Forelimb muscle (tissue), 1 donor: ENCODE measurements at regions not wholly inside any gene's neighbourhood (a gene's known extent, or its start where the extent isn't known, plus 50 kb on each side); places are given as distances from the start of the nearest gene placed in this dataset.

Source experiments
- DNase-seq: peaks from one replicate; pipeline ENCODE4 v3.0.0-alpha.2; 2013; ENCODE audit warnings: low read depth

DNA sequence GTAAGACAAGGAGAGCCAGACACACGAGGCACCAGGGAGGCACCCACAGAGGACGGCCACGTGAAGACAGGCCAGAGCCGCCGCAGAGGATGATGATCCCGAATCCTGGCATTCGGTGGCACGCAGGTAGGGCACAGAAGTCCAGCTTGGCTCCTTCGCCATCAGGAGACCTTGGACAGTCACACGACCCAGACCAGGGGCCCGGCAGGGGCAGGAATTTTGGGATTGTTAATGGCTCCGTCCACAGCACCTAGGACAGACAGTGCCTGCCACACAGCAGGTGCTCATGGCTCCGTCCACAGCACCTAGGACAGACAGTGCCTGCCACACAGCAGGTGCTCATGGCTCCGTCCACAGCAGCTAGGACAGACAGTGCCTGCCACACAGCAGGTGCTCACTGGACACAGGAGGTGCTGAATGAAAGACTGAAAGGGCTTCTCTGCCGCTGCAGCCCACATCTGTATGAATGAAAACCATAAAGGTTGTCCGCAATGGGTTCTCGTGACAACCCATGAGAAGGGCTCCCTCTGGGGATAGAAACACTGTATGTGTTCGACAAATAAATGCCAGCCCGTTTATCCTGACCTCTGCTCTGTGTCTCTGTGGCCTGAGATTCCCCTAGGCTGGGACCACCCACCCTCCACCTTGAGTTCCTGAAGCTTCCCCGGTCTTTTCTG, 341.6 kb downstream of the CTTN start:
- DNase-seq: no peak

DNA sequence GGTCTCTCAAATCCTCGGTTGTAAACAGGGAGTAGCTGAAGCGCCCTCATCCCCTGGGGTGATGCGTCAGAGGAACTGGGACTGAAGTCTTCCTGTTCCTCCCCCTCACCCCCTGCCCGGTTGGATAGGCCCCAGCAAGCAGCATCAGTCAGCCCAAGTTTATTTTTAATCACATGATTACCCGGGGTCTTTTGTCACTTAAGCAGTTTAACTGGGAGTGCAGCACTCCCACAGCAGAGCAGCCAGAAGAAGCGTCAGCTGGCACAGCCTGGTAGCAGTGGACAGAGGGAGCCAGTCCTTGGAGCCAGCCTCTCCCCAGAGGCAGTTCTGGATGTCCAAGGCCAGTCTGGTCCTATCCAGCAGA, 342.1 kb downstream of the CTTN start:
- DNase-seq: no peak

DNA sequence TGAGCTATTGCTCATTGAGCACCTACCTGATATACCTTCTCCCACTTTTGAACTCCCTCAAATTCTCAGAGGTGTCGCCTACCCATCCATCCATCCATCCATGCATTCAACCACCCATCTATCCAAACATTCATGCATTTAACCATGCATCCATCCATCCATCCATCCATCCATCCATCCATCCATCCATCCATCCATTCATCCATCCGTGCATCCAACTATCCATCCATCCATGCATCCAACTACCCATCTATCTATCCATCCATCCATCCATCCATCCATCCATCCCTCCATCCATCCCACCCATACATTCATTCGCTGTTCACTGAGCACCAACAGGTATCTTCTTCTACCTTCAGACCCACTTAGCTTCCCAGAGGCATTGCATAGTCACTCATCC, 342.8 kb downstream of the CTTN start:
- DNase-seq: no peak

DNA sequence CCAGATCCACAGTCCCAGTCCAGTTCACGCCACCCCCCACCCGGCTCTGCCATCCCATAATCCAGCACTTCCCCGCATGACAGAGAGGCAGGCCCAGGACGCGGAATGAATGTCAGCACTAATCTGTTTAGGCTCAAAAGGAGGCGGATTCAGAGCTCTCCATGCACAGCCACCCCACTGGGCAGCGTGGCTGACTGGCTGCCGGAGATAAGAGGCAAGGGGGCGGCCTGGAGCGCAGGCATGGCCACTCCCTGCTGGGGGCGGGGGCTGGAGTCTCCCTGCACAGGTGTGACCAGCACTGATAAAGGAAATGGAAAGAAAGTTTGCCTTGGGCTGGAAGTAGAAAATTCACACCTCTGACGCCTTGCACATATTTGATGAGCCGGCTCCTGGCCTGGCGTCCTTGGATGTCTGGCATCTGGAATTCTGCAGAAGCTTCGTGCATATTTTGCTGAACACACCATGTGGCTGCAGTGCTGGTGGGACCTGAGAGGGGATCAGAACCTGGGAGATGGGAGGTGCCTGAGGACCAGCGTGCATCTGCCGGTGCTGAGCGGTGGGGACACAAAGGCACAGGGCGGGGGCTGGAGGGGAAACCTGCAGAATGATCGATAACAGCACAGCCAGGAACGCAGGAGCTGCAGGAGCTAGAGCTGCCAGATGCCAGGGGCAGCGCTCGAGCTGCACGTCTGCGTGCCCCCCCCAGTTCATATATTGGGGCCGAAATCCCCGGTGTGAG, 344.4 kb downstream of the CTTN start:
- no peak for DNase-seq

DNA sequence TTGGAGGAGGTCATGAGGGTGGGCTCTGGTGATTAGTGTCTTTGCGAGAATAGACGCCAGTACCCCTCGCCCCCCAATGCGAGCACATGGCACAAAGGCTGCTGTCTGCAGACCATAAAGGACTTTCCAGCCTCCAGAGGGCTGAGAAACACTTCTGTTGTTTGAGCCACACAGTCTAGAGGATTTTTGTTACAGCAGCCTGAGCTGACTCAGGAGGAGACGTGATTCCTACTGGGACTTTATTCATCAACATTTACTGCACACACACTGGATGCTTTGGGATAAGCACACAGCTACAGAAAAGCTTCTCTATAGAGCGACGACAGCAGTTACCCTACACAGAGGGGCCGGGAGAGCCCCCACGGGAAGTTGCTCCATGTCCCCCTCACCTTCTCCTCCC, 345.0 kb downstream of the CTTN start:
- DNase-seq: no peak

DNA sequence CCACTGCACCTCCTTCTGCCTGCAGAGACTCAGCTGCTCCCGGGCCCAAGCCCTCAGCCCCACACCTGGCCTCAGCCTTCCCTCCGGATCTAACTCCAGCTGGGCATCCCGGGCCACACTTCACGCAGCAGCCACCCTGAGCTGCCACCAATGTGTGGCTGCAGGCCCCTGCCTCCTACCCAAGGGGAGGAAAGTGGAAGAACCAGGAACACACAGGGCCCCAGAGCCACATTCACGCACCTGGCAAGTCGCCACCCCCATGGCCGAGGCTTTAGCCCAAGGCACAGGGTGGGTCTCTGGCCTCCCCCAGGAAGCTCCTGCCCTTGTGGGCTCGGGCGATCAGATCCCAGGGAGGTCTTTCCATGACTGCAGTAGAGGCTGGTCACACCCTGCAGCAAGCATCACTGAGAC, 345.6 kb downstream of the CTTN start:
- no peak for DNase-seq

DNA sequence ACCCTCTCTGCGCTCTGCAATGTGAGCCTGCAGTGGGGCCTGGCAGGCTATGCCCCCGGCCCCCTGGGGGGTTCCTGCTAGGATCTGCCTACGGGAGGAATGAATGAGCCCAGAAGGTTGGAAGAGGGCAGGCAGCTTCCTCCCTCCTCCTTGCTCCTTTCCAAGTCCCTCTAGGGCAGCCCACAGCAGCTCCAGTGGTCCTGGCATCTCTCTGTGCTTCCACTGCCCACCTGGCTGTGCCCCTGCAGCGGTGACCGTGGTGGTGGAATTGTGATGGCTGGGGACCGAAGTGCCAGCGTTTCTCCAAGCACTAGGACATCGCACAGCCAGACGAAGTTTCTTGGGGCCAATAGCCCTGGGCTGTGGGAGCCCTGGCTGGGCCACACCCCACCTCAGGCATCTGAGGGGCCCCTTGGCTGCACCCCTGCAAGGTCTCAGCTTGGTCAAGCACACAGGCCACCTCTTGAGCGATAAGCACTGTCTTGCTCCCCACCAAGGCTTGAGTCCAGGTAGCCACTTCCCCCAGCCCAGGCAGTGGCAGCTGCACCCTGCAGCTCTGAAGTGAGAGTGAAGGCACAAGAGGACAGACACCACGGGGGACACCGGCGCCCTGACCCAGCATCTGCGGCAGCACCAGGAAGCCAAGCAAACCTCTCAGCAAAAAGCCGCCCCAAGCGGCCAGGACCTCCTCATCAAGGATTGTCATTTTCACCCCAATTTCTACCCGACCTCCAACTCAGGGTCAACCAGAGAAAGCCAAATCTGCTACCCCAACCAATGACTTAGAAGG, 346.3 kb downstream of the CTTN start:
- no peak for DNase-seq

DNA sequence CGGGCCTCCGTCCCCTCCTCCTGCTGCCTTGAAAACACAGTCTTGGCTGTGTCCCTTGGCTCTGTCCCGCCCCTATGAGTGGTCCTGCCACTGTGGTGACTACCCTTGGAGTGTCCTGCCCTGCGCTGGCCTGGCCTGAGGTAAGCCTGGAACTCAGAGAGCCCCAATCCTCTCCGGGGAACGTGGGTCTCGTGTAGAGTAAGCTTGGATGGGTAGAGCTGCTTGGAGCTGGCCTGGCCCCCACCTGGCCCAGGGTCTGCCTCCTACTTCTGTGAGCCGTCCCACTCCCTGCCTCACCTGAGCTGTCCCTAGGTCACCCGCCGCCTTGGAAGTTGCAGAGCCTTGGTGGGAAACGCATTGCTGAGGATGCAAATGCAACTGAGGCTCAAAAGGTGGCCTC, 347.1 kb downstream of the CTTN start:
- DNase-seq: no peak

DNA sequence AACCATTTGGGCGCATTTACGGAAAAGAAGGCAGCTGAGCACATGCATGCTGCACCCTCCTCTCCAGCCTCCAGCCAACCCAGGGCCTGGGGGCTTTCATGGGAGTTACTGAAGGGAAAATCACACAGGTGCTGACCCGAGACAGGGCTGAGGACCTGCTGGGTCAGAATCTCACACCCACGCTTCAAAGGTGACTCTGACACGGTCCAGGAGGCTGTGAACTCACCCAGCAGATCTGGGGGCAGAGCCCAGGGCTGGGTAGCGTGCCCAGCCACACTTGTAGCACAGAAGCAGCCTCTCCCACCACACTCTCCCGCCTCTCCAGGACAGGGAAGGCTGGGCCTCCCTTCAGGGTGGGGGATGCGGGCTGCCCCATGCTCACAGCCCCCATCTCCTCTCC, 347.6 kb downstream of the CTTN start:
- no peak for DNase-seq

DNA sequence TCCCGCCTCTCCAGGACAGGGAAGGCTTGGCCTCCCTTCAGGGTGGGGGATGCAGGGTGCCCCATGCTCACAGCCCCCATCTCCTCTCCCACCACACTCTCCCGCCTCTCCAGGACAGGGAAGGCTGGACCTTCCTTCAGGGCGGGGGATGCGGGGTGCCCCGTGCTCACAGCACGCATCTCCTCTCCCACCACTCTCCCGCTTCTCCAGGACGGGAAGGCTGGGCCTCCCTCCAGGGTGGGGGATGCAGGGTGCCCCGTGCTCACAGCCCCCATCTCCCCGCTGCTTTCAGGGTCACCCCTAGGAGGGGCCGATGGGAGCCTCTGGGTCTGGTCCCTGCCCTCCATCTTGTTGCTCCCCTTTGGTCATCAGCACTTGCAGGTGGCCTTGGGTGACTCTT, 348.0 kb downstream of the CTTN start:
- DNase-seq: no peak

DNA sequence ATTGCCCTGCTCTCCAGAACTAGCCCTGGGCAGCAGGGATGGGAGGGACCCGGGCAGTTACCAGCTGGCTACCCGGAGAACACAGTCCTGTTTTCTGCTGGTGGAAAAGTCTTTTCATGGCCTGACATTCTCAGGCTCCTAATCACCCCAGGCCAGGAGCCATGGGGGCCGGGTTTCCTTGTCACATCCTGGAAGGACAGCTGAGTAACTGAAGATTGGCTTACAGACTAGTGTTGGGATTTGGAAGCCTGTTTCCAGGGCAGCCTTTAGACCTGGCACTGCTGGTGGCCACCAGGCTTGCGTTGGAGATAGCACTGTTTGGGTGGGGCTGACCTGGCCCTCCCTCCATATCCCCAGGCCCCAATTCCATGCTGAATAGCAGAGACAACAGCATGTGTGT, 349.0 kb downstream of the CTTN start:
- no peak for DNase-seq

DNA sequence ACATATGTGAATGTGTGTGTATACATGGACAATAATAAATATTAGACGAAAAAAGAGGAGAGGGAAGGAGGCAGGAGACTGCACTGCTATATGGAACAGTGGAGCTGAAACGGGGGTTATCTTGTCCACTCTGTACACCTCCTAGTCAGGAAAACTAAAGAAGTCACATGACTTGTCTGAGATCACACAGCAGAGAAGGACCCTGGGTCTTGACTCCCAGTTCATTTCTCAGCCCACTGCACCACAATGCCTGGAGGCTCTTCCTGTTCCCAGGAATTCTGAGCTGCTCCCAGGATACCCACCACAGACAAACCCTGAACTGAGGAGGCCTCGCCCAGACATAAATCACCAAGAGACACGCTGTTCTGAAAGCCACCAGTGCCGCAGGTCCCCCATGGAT, 349.6 kb downstream of the CTTN start:
- DNase-seq: no peak

DNA sequence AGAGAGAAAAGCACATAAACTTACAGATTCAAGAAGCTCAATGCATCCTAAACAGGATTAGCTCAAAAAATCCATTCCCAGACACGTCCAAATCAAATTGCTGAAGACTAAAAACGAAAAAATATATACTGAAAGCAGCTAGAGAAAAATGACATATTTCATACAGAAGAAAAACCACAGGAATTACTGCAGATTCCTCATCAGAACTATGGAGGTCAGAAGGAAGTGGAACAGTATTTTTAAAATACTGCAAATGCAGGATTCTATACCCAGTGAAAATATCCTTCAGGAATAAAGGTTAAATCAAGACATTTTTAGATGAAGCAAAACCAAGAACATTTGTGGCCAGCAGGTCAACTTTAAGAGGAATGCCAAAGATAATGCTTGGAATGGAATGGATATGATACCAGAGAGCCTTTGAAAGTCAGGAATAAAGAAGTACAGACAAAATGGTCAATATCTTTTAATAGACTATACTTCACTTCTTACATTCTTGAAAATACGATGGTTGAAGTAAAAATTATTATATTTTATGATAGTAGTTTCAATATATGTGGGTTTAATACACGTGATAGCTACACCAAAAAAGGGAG, 352.9 kb downstream of the CTTN start:
- DNase-seq: no peak

DNA sequence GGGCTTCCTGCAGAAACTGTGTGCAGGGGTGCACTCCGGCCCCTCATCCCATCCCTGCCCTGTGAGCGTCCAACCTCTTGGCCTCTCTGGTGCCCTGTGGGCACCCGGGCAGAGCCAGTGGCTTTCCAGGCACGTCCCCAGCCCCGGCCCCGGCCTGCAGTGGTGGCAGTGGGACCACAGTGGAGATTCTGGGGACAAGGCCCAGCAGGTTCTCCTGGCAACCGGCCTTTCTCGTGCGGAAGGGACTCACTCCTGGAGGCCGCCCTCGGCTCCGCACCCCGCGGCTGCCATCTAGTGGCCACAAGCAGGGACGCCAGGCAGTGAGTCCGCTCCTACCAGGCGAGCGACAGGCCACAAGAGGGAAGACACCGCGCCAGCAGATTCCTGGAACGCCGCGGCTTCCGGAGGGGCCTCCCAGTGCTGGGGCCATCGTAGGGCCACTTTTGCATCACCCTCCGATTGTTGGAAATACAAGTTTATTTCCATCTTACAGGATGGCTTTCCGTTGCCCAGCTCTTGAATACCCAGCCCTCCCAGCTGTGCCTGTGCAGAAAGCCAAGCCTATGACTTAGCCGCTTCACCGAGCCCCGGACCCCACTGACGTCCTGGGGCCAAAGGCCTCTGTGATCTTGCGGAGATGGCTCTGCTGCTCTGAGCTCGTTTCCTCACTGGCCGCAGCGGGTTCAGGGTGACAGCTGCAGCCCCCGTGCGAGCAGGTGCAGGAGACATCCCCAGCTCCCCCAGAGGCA, 357.3 kb downstream of the CTTN start:
- peak; percentile 4 for DNase-seq

DNA sequence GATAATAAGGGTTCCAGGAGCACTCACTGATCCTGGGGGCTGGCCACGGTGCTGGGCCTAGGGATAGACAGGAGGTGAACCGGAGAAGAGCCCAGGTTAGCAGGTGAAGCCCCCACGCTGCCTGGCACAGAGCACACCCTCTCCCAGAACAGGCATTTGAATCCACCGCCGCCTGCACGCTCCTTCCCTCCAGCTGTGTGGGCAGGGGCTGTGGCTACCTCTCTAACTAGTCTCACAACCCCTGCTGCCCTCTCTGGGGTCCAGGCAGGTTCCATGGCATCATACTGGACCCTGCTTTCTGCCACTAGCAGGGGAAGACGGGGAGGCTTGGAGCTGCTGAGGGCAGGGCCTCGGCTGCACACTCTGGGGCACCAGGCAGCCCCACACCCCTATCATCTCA, 358.0 kb downstream of the CTTN start:
- no peak for DNase-seq

DNA sequence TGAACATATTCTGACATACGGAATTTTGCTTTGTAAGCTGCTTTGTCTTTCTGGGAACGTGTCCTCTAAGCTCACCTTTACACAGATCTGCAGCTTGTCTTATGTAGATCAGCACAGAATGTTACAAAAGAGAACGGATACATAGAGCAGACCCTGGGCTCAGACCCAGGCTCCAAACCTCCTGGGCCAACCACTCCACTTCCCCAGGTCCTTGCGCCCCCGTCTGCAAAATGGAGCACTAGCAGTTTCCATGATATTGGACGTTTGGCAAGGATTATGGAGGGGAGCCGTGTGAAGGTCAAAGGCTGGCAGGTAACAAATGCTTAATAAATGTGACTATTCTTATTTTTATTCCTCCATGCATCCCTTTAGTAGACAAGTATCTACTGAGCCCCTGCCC, 358.4 kb downstream of the CTTN start:
- DNase-seq: no peak

DNA sequence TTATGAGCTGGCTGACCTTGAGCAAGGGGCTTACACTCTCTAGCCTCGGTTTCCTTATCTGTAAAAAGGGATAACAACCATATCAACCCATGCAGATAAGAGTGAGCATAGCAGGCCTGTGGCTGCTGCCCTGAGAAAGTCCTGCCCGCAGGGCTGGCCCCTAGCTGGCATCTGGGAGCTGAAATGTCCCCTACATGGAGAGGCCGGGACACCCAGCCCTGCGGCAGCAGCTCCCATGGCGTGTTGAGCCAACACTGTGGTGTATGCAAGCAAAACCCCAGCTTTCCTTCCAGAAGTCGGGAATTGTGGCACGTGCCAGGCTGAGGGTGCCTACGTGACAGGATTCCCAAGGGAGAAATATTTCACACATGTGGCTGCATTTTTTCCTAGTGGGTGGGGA, 358.9 kb downstream of the CTTN start:
- DNase-seq: no peak

DNA sequence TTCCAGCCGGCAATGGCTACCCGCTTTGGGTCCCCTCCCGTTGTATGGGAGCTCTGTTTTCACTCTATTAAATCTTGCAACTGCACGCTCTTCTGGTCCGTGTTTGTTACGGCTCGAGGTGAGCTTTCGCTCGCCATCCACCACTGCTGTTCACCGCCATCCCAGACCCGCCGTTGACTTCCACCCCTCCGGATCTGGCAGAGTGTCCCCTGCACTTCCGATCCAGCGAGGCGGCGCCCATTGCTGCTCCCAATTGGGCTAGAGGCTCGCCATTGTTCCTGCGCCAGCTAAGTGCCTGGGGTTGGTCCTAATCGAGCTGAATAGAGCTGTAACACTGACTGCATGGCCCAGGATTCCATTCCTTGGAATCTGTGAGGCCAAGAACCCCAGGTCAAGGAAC, 359.9 kb downstream of the CTTN start:
- DNase-seq: no peak

DNA sequence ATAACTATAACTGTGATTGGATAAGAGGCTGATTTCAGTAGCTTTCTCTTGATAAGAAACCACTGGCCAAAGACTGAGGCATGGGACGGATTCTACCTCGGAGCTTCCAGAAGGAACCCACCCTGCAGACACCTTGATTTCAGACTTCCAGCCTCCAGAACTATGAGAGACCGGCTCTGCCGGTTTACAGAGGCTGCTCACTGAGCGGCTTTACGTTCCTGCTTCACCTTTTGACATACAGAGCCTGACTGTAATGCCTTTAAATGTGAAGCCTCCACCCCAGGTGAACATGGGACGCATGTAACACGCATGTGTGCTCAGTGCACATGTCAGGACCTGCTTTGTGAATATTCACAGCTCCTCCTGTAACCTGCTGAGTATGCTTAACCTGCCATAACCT, 361.5 kb downstream of the CTTN start:
- no peak for DNase-seq

DNA sequence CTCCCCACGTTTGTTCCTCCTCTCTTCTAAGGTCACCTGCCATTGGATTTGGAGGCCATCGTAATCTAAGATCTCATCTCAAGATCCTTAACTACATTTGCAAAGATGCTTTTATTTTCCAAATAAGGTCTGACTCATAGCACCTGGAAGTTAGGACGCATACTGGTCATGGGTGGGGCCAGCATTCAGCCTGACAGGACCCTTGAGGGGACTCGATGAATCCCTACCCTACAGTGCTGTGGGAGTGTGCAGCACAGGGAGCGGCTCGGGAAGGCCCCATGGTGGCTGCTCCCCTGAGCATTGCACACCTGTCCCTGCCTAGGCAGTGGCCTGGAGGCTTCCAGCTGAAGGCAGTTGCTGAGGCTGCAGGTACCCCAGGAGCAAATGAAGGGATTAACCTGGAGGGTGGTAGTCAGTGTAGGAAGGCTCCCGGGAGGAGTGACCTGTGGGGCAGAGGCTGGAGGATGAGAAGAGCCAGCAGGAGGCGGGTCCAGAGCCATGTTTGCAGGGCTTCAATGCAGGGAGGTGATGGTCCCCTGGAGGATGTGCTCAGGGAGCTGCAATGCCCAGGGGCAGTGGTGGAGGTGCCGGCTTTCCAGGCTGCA, 362.2 kb downstream of the CTTN start:
- DNase-seq: no peak

DNA sequence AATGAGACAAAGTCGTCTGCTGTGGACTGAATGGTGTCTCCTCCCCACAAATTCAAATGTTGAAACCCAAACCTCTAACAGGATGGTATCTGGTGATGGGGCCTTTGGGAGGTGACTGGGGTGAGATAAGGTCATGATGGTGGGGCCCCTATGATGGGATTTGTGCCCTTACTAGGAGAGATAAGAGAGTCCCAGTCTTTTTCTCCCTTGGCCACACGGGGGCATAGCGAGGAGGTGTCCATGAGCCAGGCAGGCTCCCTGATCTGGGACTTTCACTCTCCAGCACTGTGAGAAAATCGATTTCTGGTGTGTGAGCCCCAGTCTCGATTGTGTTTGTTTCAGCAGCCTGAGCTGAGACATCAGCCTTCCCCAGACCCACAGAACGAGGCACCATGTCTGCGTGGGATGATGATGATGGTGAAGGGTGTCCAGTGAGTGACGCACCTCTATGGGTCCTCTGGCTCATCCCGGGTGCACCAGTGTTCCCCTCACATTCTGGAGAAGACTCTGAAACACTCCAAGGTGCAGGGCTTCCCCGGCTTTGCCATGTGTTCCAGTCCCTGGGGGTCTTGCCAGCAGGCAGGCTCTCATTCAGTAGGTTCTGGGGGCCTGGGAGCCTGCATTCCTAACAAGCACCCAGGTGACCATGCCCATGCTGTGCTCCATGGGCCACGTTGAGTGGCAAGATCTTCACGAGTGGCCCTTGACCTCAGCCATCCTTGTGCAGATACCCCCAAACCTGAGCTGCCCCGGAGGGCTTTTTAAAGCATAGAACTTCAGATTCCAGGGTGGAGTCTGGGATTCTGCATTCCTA, 363.0 kb downstream of the CTTN start:
- no peak for DNase-seq
